A673 (cell line): ENCODE measurements at regions not wholly inside any gene's neighbourhood (a gene's known extent, or its start where the extent isn't known, plus 50 kb on each side); places are given as distances from the start of the nearest gene placed in this dataset.

Source experiments
- BruUV-seq: library from RNA; stranded (reverse); fragments of 400-500 nt; replicated peaks from 2 replicates; lab custom pipeline; 2021; lab: Mats Ljungman, UMichigan
- CTCF ChIA-PET: fragments of 300-600 bp; sonication (Branson Sonifier 250); formaldehyde crosslinking; loops from one replicate; lab custom pipeline; 2022; ENCODE audit warnings: antibody characterized with exemption; lab: Charles Lee
- POLR2A ChIA-PET: fragments of 300-600 bp; sonication (Branson Sonifier 250); formaldehyde crosslinking; loops from one replicate; lab custom pipeline; 2022; ENCODE audit warnings: antibody characterized with exemption; ENCODE audit not compliant: low non-redundant PET; lab: Charles Lee
- DNase-seq: peaks from one replicate; pipeline ENCODE4 v3.0.0-alpha.2; 2015; ENCODE audit warnings: low spot score
- H3K27ac ChIP-seq: fragments of 200-600 bp; sonication (generic); 2 replicates; pipeline ENCODE4 v1.5.1; 2016; ENCODE audit warnings: mixed run types, low read depth, mild to moderate bottlenecking, mixed read lengths, antibody characterized with exemption, low read length; ENCODE audit not compliant: poor library complexity, severe bottlenecking
- H3K27me3 ChIP-seq: fragments of 200-600 bp; sonication (generic); replicated peaks from 2 replicates; pipeline ENCODE4 v1.6.1; 2017; ENCODE audit warnings: mixed run types, low read depth, mild to moderate bottlenecking, mixed read lengths, antibody characterized with exemption, low read length; ENCODE audit not compliant: insufficient read depth, poor library complexity
- H3K36me3 ChIP-seq: fragments of 200-600 bp; sonication (generic); 2 replicates; pipeline ENCODE4 v1.6.1; 2016; ENCODE audit warnings: mixed run types, mild to moderate bottlenecking, mixed read lengths, antibody characterized with exemption, low read length; ENCODE audit not compliant: insufficient read depth, poor library complexity, severe bottlenecking
- H3K4me1 ChIP-seq: fragments of 200-600 bp; sonication (generic); 2 replicates; pipeline ENCODE4 v1.6.1; 2017; ENCODE audit warnings: mixed run types, mild to moderate bottlenecking, mixed read lengths, antibody characterized with exemption, low read length; ENCODE audit not compliant: insufficient read depth, poor library complexity, severe bottlenecking
- H3K4me3 ChIP-seq: fragments of 200-600 bp; sonication (generic); 2 replicates; pipeline ENCODE4 v1.5.1; 2016; ENCODE audit warnings: low read depth, mixed run types, mild to moderate bottlenecking, mixed read lengths, low read length; ENCODE audit not compliant: poor library complexity, severe bottlenecking
- H3K9me3 ChIP-seq: fragments of 200-600 bp; sonication (generic); 2 replicates; pipeline ENCODE4 v1.6.1; 2016; ENCODE audit warnings: mixed run types, low read depth, mild to moderate bottlenecking, mixed read lengths, antibody characterized with exemption, low read length; ENCODE audit not compliant: poor library complexity, severe bottlenecking
- CTCF ChIP-seq: fragments of 300-800, 200-600 bp; sonication (generic); conservative IDR thresholded peaks from 2 replicates; pipeline ENCODE4 v1.5.1; 2017; ENCODE audit warnings: low read depth, mild to moderate bottlenecking, antibody characterized with exemption, low read length, moderate library complexity, mixed read lengths
- EZH2 ChIP-seq: fragments of 200-600 bp; sonication (generic); IDR thresholded peaks from 2 replicates; pipeline ENCODE4 v1.6.1; 2017; ENCODE audit warnings: borderline replicate concordance, low read depth, mild to moderate bottlenecking, mixed read lengths, antibody characterized with exemption, low read length; ENCODE audit not compliant: poor library complexity, severe bottlenecking
- intact Hi-C: fragments of 100-400 bp; cut with micrococcal nuclease; formaldehyde crosslinking; loops from one replicate; pipeline ENCODE4 v1.10.0; 2022; ENCODE audit not compliant: unreplicated experiment

DNA sequence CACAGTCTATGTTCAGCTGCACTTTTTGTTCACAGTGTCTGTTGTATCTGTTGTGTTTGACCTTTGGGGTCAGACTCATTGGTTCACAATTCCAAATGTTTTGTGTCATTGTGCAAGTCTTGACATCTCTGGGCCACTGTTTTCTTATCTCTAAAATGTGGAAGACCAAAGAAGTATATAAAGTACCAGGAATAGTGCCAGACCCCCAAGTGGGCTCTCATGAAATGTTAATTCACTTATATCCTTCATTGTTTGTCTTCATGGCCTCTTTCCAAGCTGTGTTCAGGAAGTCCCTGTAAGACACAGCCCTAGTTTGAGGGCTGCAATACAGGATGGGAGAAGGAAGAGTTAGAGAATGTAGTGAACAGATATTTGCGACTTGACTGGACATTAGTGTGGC, 468.3 kb upstream of the BOD1L1 start:
- H3K9me3 ChIP-seq: no peaks in the 10 kb centered on the region
- no peak overlapping the region for H3K4me3 ChIP-seq
- BruUV-seq: no TSS peak
- peaks cover 18% of the 10 kb centered on the region for H3K4me1 ChIP-seq
- CTCF ChIA-PET: interaction anchor here (0.6 kb wide), 1 partner anchor 456 kb away, joined by 3 read pairs; no protein-coding TSS in a partner anchor
- TF ChIP-seq CTCF (no peak), EZH2 (no peak)
- H3K27ac ChIP-seq: no peak overlapping the region
- H3K36me3 ChIP-seq: no peaks in the 10 kb centered on the region
- POLR2A ChIA-PET: no interaction called here
- intact Hi-C loops: no loop called here
- peak; percentile 77 for DNase-seq
- no peaks in the 10 kb centered on the region for H3K27me3 ChIP-seq

DNA sequence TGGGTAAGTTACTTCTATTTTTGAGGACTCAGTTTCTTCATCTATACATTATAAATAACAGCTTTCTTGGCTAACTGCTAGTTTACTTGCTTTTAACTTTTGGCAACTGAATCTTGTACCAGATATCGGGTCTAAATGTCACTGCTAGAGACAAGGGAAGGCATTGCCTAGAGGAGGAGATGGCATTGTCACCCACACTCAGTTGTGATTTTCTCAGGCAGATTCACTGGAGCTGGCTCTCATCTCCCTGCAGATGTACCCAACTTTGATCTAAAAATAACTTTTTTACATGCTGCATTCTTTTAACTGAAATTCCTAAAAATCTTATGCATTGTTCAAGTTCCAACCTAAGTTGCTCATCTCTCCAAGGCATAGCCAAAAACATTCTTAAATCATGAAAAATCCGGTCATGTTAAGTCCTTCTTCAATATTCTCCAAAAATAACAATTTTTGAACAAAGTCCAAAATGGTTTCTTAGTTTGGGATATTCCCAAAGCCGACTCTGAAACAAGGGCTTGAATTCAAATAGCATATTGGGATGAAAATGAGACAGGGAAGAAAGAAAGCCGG, 469.0 kb upstream of the BOD1L1 start:
- no peak overlapping the region for H3K4me3 ChIP-seq
- H3K4me1 ChIP-seq: peaks cover 18% of the 10 kb centered on the region
- no peak for DNase-seq
- ChIA-PET POLR2A (no interaction called here), CTCF (no interaction called here)
- H3K36me3 ChIP-seq: no peaks in the 10 kb centered on the region
- no peaks in the 10 kb centered on the region for H3K27me3 ChIP-seq
- BruUV-seq: no TSS peak
- TF ChIP-seq EZH2: no peak
- TF ChIP-seq CTCF: no peak
- intact Hi-C loops: no loop called here
- H3K27ac ChIP-seq: no peak overlapping the region
- no peaks in the 10 kb centered on the region for H3K9me3 ChIP-seq

GRCh38 chr4:14100349-14100748, 472.8 kb upstream of the BOD1L1 start:
- Histone ChIP-seq H3K9me3 (no peaks in the 10 kb centered on the region), H3K4me1 (peaks cover 18% of the 10 kb centered on the region), H3K36me3 (no peaks in the 10 kb centered on the region), H3K27ac (no peak overlapping the region), H3K4me3 (no peak overlapping the region), H3K27me3 (no peaks in the 10 kb centered on the region)
- no TSS peak for BruUV-seq
- CTCF ChIA-PET: no interaction called here
- TF ChIP-seq EZH2 (no peak), CTCF (no peak)
- intact Hi-C loops: no loop called here
- peak; percentile 54 for DNase-seq
- POLR2A ChIA-PET: no interaction called here
